ENCODE measurements at regions not wholly inside any gene's neighbourhood (a gene's known extent, or its start where the extent isn't known, plus 50 kb on each side); places are given as distances from the start of the nearest gene placed in this dataset.

- TF ChIP-seq, protein P1, sequence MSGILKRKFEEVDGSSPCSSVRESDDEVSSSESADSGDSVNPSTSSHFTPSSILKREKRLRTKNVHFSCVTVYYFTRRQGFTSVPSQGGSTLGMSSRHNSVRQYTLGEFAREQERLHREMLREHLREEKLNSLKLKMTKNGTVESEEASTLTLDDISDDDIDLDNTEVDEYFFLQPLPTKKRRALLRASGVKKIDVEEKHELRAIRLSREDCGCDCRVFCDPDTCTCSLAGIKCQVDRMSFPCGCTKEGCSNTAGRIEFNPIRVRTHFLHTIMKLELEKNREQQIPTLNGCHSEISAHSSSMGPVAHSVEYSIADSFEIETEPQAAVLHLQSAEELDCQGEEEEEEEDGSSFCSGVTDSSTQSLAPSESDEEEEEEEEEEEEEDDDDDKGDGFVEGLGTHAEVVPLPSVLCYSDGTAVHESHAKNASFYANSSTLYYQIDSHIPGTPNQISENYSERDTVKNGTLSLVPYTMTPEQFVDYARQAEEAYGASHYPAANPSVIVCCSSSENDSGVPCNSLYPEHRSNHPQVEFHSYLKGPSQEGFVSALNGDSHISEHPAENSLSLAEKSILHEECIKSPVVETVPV (CRISPR knock-in tag; IDR thresholded peaks at IDR 0.05) = no peak
- no peak for TF ChIP-seq TSHZ2 (CRISPR knock-in tag; IDR thresholded peaks at IDR 0.05)
- TF ChIP-seq ZFP30 (CRISPR knock-in tag; IDR thresholded peaks at IDR 0.05) = no peak
- TF ChIP-seq SNAI2 (CRISPR knock-in tag; IDR thresholded peaks at IDR 0.05) = no peak
- no peak for TF ChIP-seq PPARA (CRISPR knock-in tag; IDR thresholded peaks at IDR 0.05; ENCODE audit: borderline replicate concordance)
Observed at GRCh38 chr2:111654829-111655228, 229.2 kb downstream of the ANAPC1 start (continued).

DNA sequence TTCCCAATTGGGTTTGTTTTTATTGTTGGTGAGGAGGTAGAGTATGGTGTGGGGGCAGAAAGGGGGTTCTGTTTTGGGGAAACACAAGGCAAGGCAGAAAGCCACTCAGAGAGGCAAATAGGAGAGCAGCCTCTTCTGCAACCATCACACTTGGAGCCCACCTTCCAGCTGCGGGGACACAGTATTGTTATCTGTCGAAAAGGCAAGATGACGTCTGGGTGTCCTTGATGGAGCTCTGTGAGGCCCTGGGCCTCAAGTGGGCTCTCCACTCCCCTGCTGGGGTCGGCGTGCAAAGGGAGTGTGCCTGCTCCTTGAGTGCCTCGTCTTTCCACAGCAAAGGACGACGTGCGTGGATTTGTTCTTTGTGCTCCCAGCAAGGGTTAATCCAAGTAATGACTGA, 227.6 kb downstream of the ANAPC1 start:
- TF ChIP-seq POU6F1 (CRISPR knock-in tag; IDR thresholded peaks at IDR 0.05; ENCODE audit: borderline replicate concordance, low read depth) = no peak
- TF ChIP-seq TOX (CRISPR knock-in tag; IDR thresholded peaks at IDR 0.05; ENCODE audit: borderline replicate concordance) = no peak
- TF ChIP-seq ZFP3 (CRISPR knock-in tag; IDR thresholded peaks at IDR 0.05) = no peak
- TF ChIP-seq TCF4 (CRISPR knock-in tag; IDR thresholded peaks at IDR 0.05; ENCODE audit: borderline replicate concordance) = no peak
- ATAC-seq = no peak

- TF ChIP-seq GLIS3 (CRISPR knock-in tag; IDR thresholded peaks at IDR 0.05) (no peak), CREB5 (CRISPR knock-in tag; IDR thresholded peaks at IDR 0.05; ENCODE audit: low read depth) (no peak), ISL1 (CRISPR knock-in tag; IDR thresholded peaks at IDR 0.05) (no peak), ZFP30 (CRISPR knock-in tag; IDR thresholded peaks at IDR 0.05) (no peak), POU6F1 (CRISPR knock-in tag; IDR thresholded peaks at IDR 0.05; ENCODE audit: borderline replicate concordance, low read depth) (no peak), ZNF70 (CRISPR knock-in tag; IDR thresholded peaks at IDR 0.05) (no peak), ARNTL (CRISPR knock-in tag; IDR thresholded peaks at IDR 0.05; ENCODE audit: borderline replicate concordance, low read depth) (no peak), PPARA (CRISPR knock-in tag; IDR thresholded peaks at IDR 0.05; ENCODE audit: borderline replicate concordance) (no peak), TSHZ2 (CRISPR knock-in tag; IDR thresholded peaks at IDR 0.05) (no peak), OSR1 (CRISPR knock-in tag; IDR thresholded peaks at IDR 0.05) (no peak), PATZ1 (CRISPR knock-in tag; IDR thresholded peaks at IDR 0.05; ENCODE audit: borderline replicate concordance) (no peak), ZNF8 (CRISPR knock-in tag; IDR thresholded peaks at IDR 0.05) (no peak), BACH2 (CRISPR knock-in tag; IDR thresholded peaks at IDR 0.05; ENCODE audit: borderline replicate concordance) (no peak), CSDC2 (CRISPR knock-in tag; IDR thresholded peaks at IDR 0.05) (no peak), TCF4 (CRISPR knock-in tag; IDR thresholded peaks at IDR 0.05; ENCODE audit: borderline replicate concordance) (no peak), TOX (CRISPR knock-in tag; IDR thresholded peaks at IDR 0.05; ENCODE audit: borderline replicate concordance) (no peak)
- TF ChIP-seq, protein P1 (CRISPR knock-in tag; IDR thresholded peaks at IDR 0.05) = no peak
- ATAC-seq = no peak
Observed at GRCh38 chr2:111656894-111657293, 227.1 kb downstream of the ANAPC1 start.

All from SK-N-SH treated with all-trans-retinoic acid at 6 μM for 48 hours (cell line).